GM23248 (cell line): ENCODE measurements at regions not wholly inside any gene's neighbourhood (a gene's known extent, or its start where the extent isn't known, plus 50 kb on each side); places are given as distances from the start of the nearest gene placed in this dataset.

Experiments
- DNase-seq: peaks from one replicate; pipeline ENCODE4 v3.0.0-alpha.2; 2015
- H2AFZ ChIP-seq: fragments of 200-600 bp; sonication (generic); 2 replicates; pipeline ENCODE4 v1.6.1; 2016; ENCODE audit warnings: antibody characterized with exemption
- H3F3A ChIP-seq: fragments of 200-600 bp; sonication (generic); 2 replicates; pipeline ENCODE4 v1.6.1; 2016; ENCODE audit warnings: mild to moderate bottlenecking, antibody characterized with exemption, mixed run types; ENCODE audit not compliant: insufficient read depth
- H3K27ac ChIP-seq: fragments of 200-600 bp; sonication (generic); 2 replicates; pipeline ENCODE4 v1.5.1; 2016; ENCODE audit warnings: mild to moderate bottlenecking
- H3K27me3 ChIP-seq: fragments of 200-600 bp; sonication (generic); replicated peaks from 2 replicates; pipeline ENCODE4 v1.6.1; 2016; ENCODE audit warnings: mild to moderate bottlenecking; ENCODE audit not compliant: insufficient read depth
- H3K36me3 ChIP-seq: fragments of 200-600 bp; sonication (generic); 2 replicates; pipeline ENCODE4 v1.6.1; 2016; ENCODE audit warnings: low read depth, mild to moderate bottlenecking
- H3K4me1 ChIP-seq: fragments of 200-600 bp; sonication (generic); 2 replicates; pipeline ENCODE4 v1.6.1; 2016; ENCODE audit warnings: mild to moderate bottlenecking; ENCODE audit not compliant: insufficient read depth
- H3K4me2 ChIP-seq: fragments of 200-600 bp; sonication (generic); one replicate; pipeline ENCODE4 v1.6.1; 2016; ENCODE audit warnings: mild to moderate bottlenecking; ENCODE audit not compliant: unreplicated experiment
- H3K4me3 ChIP-seq: fragments of 200-600 bp; sonication (generic); 2 replicates; pipeline ENCODE4 v1.5.1; 2016; ENCODE audit warnings: mild to moderate bottlenecking
- H3K79me2 ChIP-seq: fragments of 200-600 bp; sonication (generic); 2 replicates; pipeline ENCODE4 v1.6.1; 2016; ENCODE audit warnings: mild to moderate bottlenecking; ENCODE audit not compliant: insufficient read depth
- H3K9ac ChIP-seq: fragments of 200-600 bp; sonication (generic); 2 replicates; pipeline ENCODE4 v1.6.1; 2016; ENCODE audit warnings: mild to moderate bottlenecking
- H3K9me2 ChIP-seq: fragments of 200-600 bp; sonication (generic); 2 replicates; pipeline ENCODE4 v1.6.1; 2016; ENCODE audit warnings: mixed run types, mild to moderate bottlenecking, moderate library complexity; ENCODE audit not compliant: insufficient read depth
- H3K9me3 ChIP-seq: fragments of 200-600 bp; sonication (generic); one replicate; pipeline ENCODE4 v1.6.1; 2017; ENCODE audit warnings: low read depth
- H4K20me1 ChIP-seq: fragments of 200-600 bp; sonication (generic); 2 replicates; pipeline ENCODE4 v1.6.0; 2016; ENCODE audit not compliant: insufficient read depth
- EZH2 ChIP-seq: fragments of 200-600 bp; sonication (generic); IDR thresholded peaks from 2 replicates; pipeline ENCODE4 v1.6.1; 2018; ENCODE audit warnings: antibody characterized with exemption, mild to moderate bottlenecking; ENCODE audit not compliant: insufficient read depth, poor library complexity, severe bottlenecking
- EZH2phosphoT487 ChIP-seq: fragments of 200-600 bp; sonication (generic); IDR thresholded peaks from 2 replicates; pipeline ENCODE4 v1.6.1; 2018; ENCODE audit warnings: antibody characterized with exemption, moderate library complexity, mild to moderate bottlenecking, low read depth; ENCODE audit not compliant: insufficient read depth
- whole genome bisulfite sequencing, 2 experiments: methylation state at CpG; one replicate each; pipeline ENCODE4 v1.1.6; 2015 to 2017; ENCODE audit warnings: low lambda C conversion rate in 2 of 2, low coverage in 1 of 2; ENCODE audit errors: missing lambda C conversion rate in 2 of 2; 5-methylcytosine and 5-hydroxymethylcytosine counted together
- in situ Hi-C: fragments of 300-500 bp; cut with MboI; formaldehyde crosslinking; loops from 2 replicates; pipeline ENCODE4 v1.15.0; 2020

DNA sequence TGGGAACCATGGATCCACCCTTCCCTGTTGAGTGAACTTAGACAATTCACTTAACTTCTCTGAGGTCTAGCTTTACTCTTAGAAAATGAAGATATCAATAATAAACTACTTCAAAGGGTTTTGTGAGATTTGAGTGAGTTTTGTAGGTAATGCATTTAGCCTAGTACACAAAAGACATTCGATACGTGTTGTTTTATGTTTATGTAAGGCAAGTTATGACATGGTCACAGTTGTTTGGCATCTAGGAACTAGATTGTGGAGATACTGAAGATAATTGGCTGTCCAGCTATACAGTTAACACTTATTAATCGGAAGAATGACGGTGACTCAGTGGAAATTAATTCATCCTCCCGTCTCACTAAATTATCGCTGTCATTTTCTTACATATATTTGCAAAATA is 1781.1 kb upstream of the TENM3 start:
- H4K20me1 ChIP-seq, result no peaks in the 10 kb centered on the region
- TF ChIP-seq EZH2phosphoT487, result no peak
- no peak for TF ChIP-seq EZH2
- H2AFZ ChIP-seq, result no peak overlapping the region
- H3K27ac ChIP-seq, result no peak overlapping the region
- no peaks in the 10 kb centered on the region for H3F3A ChIP-seq
- in situ Hi-C loops, result no loop called here
- H3K4me1 ChIP-seq, result no peaks in the 10 kb centered on the region
- H3K9me3 ChIP-seq, result no peaks in the 10 kb centered on the region
- no peak overlapping the region for H3K9ac ChIP-seq
- no peak overlapping the region for H3K4me3 ChIP-seq
- no peak for DNase-seq
- H3K36me3 ChIP-seq, result no peaks in the 10 kb centered on the region
- no peaks in the 10 kb centered on the region for H3K9me2 ChIP-seq
- no peak overlapping the region for H3K4me2 ChIP-seq
- H3K79me2 ChIP-seq, result no peaks in the 10 kb centered on the region
- H3K27me3 ChIP-seq, result no peaks in the 10 kb centered on the region
- 52 to 57% methylated on average over 6 of the region's 6 CpGs for WGBS, 2 experiments

DNA sequence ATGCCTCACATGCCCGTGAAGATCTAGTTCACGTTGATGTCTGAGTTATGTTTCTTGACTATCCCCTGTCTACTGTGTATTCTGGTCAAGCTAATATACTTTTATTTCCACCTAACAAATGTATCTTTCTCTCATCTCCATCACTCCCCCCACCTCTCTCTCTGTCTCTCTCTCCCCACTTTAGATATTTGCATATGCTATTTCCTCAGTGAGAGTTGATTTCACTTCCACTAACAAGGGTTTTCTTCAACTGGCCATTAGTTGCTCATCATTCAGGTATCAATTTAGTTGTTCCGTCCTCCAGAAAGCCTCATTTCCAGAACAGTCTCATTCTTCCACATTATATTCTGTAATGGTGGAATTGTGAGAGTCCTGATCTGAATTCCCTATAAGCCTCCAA is 1777.8 kb upstream of the TENM3 start:
- H3K9ac ChIP-seq, result no peak overlapping the region
- H3K27ac ChIP-seq, result no peak overlapping the region
- DNase-seq, result no peak
- H2AFZ ChIP-seq, result no peak overlapping the region
- in situ Hi-C loops, result no loop called here
- no peaks in the 10 kb centered on the region for H3K9me3 ChIP-seq
- no peaks in the 10 kb centered on the region for H3K27me3 ChIP-seq
- no peaks in the 10 kb centered on the region for H3K9me2 ChIP-seq
- WGBS, 2 experiments, result 21 to 28% methylated on average over 3 of the region's 3 CpGs
- no peaks in the 10 kb centered on the region for H4K20me1 ChIP-seq
- H3K79me2 ChIP-seq, result no peaks in the 10 kb centered on the region
- H3K4me1 ChIP-seq, result no peaks in the 10 kb centered on the region
- no peak overlapping the region for H3K4me3 ChIP-seq
- H3K4me2 ChIP-seq, result no peak overlapping the region
- TF ChIP-seq EZH2phosphoT487 (no peak), EZH2 (no peak)
- H3K36me3 ChIP-seq, result no peaks in the 10 kb centered on the region
- no peaks in the 10 kb centered on the region for H3F3A ChIP-seq

GRCh38 chr4:180483036-180483435 is 1760.2 kb upstream of the TENM3 start:
- Histone ChIP-seq H3K9me3 (no peaks in the 10 kb centered on the region), H3F3A (no peaks in the 10 kb centered on the region), H4K20me1 (no peaks in the 10 kb centered on the region), H3K9ac (no peak overlapping the region), H3K4me3 (no peak overlapping the region), H3K27me3 (no peaks in the 10 kb centered on the region), H3K36me3 (no peaks in the 10 kb centered on the region), H3K9me2 (no peaks in the 10 kb centered on the region), H3K79me2 (no peaks in the 10 kb centered on the region), H3K4me1 (no peaks in the 10 kb centered on the region), H3K4me2 (no peak overlapping the region), H2AFZ (no peak overlapping the region), H3K27ac (no peak overlapping the region)
- DNase-seq, result no peak
- in situ Hi-C loops, result no loop called here
- WGBS, 2 experiments, result 0% methylated on average over 1 of the region's 1 CpG
- TF ChIP-seq EZH2phosphoT487 (no peak), EZH2 (no peak)

- H3K9ac ChIP-seq, result no peak overlapping the region
- H3K4me1 ChIP-seq, result no peaks in the 10 kb centered on the region
- H3K9me2 ChIP-seq, result no peaks in the 10 kb centered on the region
- no peak overlapping the region for H3K4me3 ChIP-seq
- H3K27ac ChIP-seq, result no peak overlapping the region
- no peaks in the 10 kb centered on the region for H3K27me3 ChIP-seq
- in situ Hi-C loops, result no loop called here
- no peaks in the 10 kb centered on the region for H3F3A ChIP-seq
- no peaks in the 10 kb centered on the region for H4K20me1 ChIP-seq
- H3K9me3 ChIP-seq, result no peaks in the 10 kb centered on the region
- no peaks in the 10 kb centered on the region for H3K79me2 ChIP-seq
- no peak for DNase-seq
- no peak overlapping the region for H2AFZ ChIP-seq
- TF ChIP-seq EZH2phosphoT487 (no peak), EZH2 (no peak)
- H3K36me3 ChIP-seq, result no peaks in the 10 kb centered on the region
- no peak overlapping the region for H3K4me2 ChIP-seq
Observed at GRCh38 chr4:180485407-180485806, 1757.8 kb upstream of the TENM3 start.

DNA sequence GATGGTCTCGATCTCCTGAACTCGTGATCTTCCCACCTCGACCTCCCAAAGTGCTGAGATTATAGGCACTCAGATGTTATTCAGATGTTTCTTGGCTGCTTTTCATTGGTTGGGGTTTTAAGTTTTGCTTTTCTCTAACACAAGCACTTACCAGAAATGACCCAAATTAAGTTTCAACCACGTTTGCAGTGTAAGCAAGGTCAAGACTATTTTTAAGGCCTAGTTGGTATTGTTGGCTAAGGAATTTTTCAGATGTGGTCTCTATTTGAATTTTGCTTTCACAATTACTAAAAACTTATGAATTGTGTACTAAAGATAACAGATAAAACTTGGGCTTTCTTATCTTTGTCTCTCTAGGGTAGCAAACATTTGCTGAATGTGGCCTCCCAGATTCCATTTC is 1756.9 kb upstream of the TENM3 start:
- in situ Hi-C loops, result no loop called here
- H3K79me2 ChIP-seq, result no peaks in the 10 kb centered on the region
- no peak for DNase-seq
- H2AFZ ChIP-seq, result no peak overlapping the region
- H4K20me1 ChIP-seq, result no peaks in the 10 kb centered on the region
- H3F3A ChIP-seq, result no peaks in the 10 kb centered on the region
- H3K4me3 ChIP-seq, result no peak overlapping the region
- H3K9me3 ChIP-seq, result no peaks in the 10 kb centered on the region
- H3K4me1 ChIP-seq, result no peaks in the 10 kb centered on the region
- H3K9me2 ChIP-seq, result no peaks in the 10 kb centered on the region
- no peak overlapping the region for H3K27ac ChIP-seq
- H3K4me2 ChIP-seq, result no peak overlapping the region
- 16 to 22% methylated on average over 4 of the region's 4 CpGs for WGBS, 2 experiments
- TF ChIP-seq EZH2phosphoT487 (no peak), EZH2 (no peak)
- no peaks in the 10 kb centered on the region for H3K27me3 ChIP-seq
- no peaks in the 10 kb centered on the region for H3K36me3 ChIP-seq
- H3K9ac ChIP-seq, result no peak overlapping the region
